Mesendoderm (in vitro differentiated cells): ENCODE measurements at regions not wholly inside any gene's neighbourhood (a gene's known extent, or its start where the extent isn't known, plus 50 kb on each side); places are given as distances from the start of the nearest gene placed in this dataset.

Experiments used
- DNase-seq: peaks from one replicate; pipeline ENCODE4 v3.0.0; 2013
- H2AK5ac ChIP-seq: 2 replicates; pipeline ENCODE4 v1.6.1; 2013; ENCODE audit warnings: low read length, inconsistent platforms
- H2BK120ac ChIP-seq: 2 replicates; pipeline ENCODE4 v1.6.1; 2013; ENCODE audit warnings: low read depth, mild to moderate bottlenecking, low read length, moderate library complexity, mixed read lengths
- H2BK15ac ChIP-seq: replicated peaks from 2 replicates; pipeline ENCODE4 v1.6.1; 2013; ENCODE audit warnings: low read depth, mild to moderate bottlenecking, moderate library complexity
- H2BK5ac ChIP-seq: 2 replicates; pipeline ENCODE4 v1.6.1; 2013; ENCODE audit warnings: low read length, inconsistent platforms
- H3K18ac ChIP-seq: 2 replicates; pipeline ENCODE4 v1.6.1; 2013; ENCODE audit warnings: mild to moderate bottlenecking, low read length, mixed read lengths
- H3K23ac ChIP-seq: one replicate; pipeline ENCODE4 v1.6.1; 2013; ENCODE audit warnings: low read length
- H3K27ac ChIP-seq: 2 replicates; pipeline ENCODE4 v1.5.1; 2013; ENCODE audit warnings: low read depth, mild to moderate bottlenecking, inconsistent platforms, low read length, moderate library complexity
- H3K27me3 ChIP-seq: 2 replicates; pipeline ENCODE4 v1.6.1; 2013; ENCODE audit warnings: low read length, control low read depth, mild to moderate bottlenecking, inconsistent platforms; ENCODE audit not compliant: insufficient read depth, poor library complexity
- H3K36me3 ChIP-seq: 2 replicates; pipeline ENCODE4 v1.6.1; 2013; ENCODE audit warnings: low read length, inconsistent platforms; ENCODE audit not compliant: control insufficient read depth, insufficient read depth
- H3K4ac ChIP-seq: one replicate; pipeline ENCODE4 v1.6.1; 2013; ENCODE audit warnings: low read depth, mild to moderate bottlenecking, low read length, moderate library complexity
- H3K4me1 ChIP-seq: 2 replicates; pipeline ENCODE4 v1.6.1; 2013; ENCODE audit warnings: low read depth, low read length, inconsistent platforms; ENCODE audit not compliant: control insufficient read depth
- H3K4me2 ChIP-seq: 2 replicates; pipeline ENCODE4 v1.6.1; 2013; ENCODE audit warnings: low read length
- H3K4me3 ChIP-seq: 2 replicates; pipeline ENCODE4 v1.5.1; 2013; ENCODE audit warnings: mild to moderate bottlenecking, low read length
- H3K56ac ChIP-seq: one replicate; pipeline ENCODE4 v1.6.1; 2013; ENCODE audit warnings: low read length
- H3K79me1 ChIP-seq: 2 replicates; pipeline ENCODE4 v1.6.1; 2013; ENCODE audit warnings: low read length, inconsistent platforms
- H3K79me2 ChIP-seq: 2 replicates; pipeline ENCODE4 v1.6.1; 2013; ENCODE audit warnings: mild to moderate bottlenecking, low read length; ENCODE audit not compliant: control insufficient read depth, insufficient read depth
- H3K9ac ChIP-seq: 2 replicates; pipeline ENCODE4 v1.6.1; 2013; ENCODE audit warnings: low read length, inconsistent platforms
- H4K5ac ChIP-seq: one replicate; pipeline ENCODE4 v1.6.1; 2013; ENCODE audit warnings: low read length
- H4K8ac ChIP-seq: one replicate; pipeline ENCODE4 v1.6.1; 2013; ENCODE audit warnings: low read depth, mild to moderate bottlenecking, control low read depth, low read length, moderate library complexity
- WGBS: extraction: QIAGEN DNeasy Blood & Tissue Kit; methylation state at CpG from one replicate; pipeline ENCODE4 v1.1.7; 2013; ENCODE audit warnings: low lambda C conversion rate, missing lambda C conversion rate; ENCODE audit not compliant: insufficient coverage; ENCODE audit errors: extremely low coverage; 5-methylcytosine and 5-hydroxymethylcytosine counted together

DNA sequence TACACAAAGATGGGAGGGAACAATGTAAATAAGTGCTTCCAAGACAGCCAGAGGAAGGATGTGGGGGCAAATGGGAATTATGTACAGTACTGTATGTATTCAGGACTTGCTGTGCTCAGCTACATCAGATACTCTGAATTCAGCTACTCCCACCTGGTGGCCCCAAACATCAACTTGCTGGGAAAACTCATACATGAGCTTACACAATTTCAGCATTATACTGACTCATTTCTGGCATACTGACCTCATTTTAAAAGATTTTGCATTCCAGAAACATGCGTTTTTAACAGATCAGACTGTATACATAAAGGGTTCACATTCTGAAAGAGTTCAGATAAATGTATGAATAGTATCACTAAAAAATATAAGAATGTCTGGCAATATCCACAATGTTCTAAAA, 59.7 kb downstream of the GPX5 start:
- Histone ChIP-seq H3K36me3 (no peaks in the 10 kb centered on the region), H3K18ac (no peak overlapping the region), H3K27me3 (no peaks in the 10 kb centered on the region), H2BK120ac (no peak overlapping the region), H3K9ac (no peak overlapping the region), H3K23ac (no peak overlapping the region), H3K4me3 (no peak overlapping the region), H2BK15ac (no peak overlapping the region), H4K5ac (no peak overlapping the region), H2BK5ac (no peak overlapping the region), H4K8ac (no peak overlapping the region), H3K79me1 (no peaks in the 10 kb centered on the region), H3K4me2 (no peak overlapping the region), H3K27ac (no peak overlapping the region), H2AK5ac (no peak overlapping the region), H3K79me2 (no peaks in the 10 kb centered on the region), H3K56ac (no peak overlapping the region), H3K4ac (no peak overlapping the region), H3K4me1 (peaks cover 3% of the 10 kb centered on the region)
- WGBS = no CpG with 5 or more reads among the region's 1 CpG
- no peak for DNase-seq

DNA sequence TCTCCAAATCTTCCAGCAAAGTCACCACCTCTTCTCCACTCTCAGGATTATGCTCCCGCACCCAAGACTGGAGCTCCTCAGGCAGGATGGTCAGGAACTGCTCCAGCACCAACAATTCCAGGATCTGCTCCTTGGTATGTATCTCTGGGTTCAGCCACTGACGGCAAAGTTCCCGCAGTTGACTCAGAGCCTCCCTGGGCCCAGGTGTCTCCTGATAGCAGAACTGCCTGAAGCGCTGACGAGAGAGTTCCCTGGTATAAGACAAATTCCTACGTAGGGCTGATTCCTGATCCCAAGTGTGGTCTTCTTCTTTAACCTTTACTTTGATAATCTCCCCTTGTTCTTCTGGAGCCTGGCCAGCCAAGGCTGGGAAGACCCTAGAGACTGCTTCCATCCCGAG, 60.6 kb downstream of the GPX5 start:
- Histone ChIP-seq H3K4me1 (peaks cover 3% of the 10 kb centered on the region), H3K18ac (no peak overlapping the region), H4K5ac (no peak overlapping the region), H3K36me3 (no peaks in the 10 kb centered on the region), H3K27me3 (no peaks in the 10 kb centered on the region), H3K4me3 (peak overlapping the region; percentile 81), H2BK120ac (no peak overlapping the region), H2AK5ac (no peak overlapping the region), H3K79me1 (no peaks in the 10 kb centered on the region), H3K79me2 (no peaks in the 10 kb centered on the region), H3K27ac (no peak overlapping the region), H2BK15ac (no peak overlapping the region), H4K8ac (no peak overlapping the region), H3K23ac (no peak overlapping the region), H2BK5ac (no peak overlapping the region), H3K9ac (peak overlapping the region; percentile 89), H3K56ac (peak overlapping the region; percentile 97), H3K4me2 (peak overlapping the region; percentile 96), H3K4ac (no peak overlapping the region)
- peak; percentile 61 for DNase-seq
- no CpG with 5 or more reads among the region's 7 CpGs for WGBS

DNA sequence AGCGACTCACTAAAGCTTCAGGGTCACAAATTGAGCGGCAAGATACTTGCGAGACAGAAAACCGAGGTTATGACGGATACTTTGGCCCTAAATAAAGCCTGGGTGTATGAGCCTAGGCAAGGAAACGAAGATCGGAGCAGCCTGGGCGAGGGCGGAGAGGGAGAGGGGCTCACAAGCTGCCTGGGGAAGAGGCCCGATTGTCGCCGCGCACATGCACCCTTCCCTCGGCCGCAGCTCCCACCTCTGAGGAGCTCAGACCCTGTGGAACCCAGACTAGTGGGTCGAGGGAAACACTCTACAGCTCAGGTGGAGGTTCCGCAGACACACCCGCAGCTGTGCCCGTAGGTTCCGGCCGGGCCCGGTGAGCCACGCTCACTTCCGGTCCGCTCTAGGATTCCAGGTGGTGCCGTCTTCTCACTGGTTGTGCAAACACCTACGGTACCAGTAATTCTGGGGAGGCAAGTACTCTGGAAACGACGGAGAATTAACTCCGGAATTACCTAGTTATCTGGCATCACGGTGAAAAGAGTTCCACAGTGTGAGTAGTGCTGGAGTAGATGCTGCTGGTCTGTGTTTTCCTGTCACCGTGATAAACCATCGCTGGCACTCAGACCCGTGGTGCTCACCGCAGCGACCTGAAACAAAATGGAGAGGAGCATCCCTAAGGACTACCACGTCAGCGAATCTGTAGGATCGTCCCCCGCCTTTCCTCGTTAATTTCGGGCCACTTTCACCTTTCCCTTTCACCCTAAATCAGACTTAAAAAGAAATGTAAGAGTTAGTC, 61.5 kb downstream of the GPX5 start:
- H3K79me2 ChIP-seq = no peaks in the 10 kb centered on the region
- H2BK5ac ChIP-seq = no peak overlapping the region
- peaks cover 3% of the 10 kb centered on the region for H3K4me1 ChIP-seq
- peak overlapping the region; percentile 96 for H3K4me2 ChIP-seq
- no peak overlapping the region for H4K5ac ChIP-seq
- no peaks in the 10 kb centered on the region for H3K79me1 ChIP-seq
- peak overlapping the region; percentile 72 for H3K4ac ChIP-seq
- H3K56ac ChIP-seq = peak overlapping the region; percentile 97
- no peak overlapping the region for H2AK5ac ChIP-seq
- no peaks in the 10 kb centered on the region for H3K36me3 ChIP-seq
- no CpG with 5 or more reads among the region's 42 CpGs for WGBS
- H3K27me3 ChIP-seq = no peaks in the 10 kb centered on the region
- peak overlapping the region; percentile 81 for H3K4me3 ChIP-seq
- no peak overlapping the region for H3K18ac ChIP-seq
- peak overlapping the region; percentile 89 for H3K9ac ChIP-seq
- no peak overlapping the region for H2BK120ac ChIP-seq
- peak overlapping the region; percentile 52 for H3K27ac ChIP-seq
- no peak overlapping the region for H3K23ac ChIP-seq
- H2BK15ac ChIP-seq = no peak overlapping the region
- H4K8ac ChIP-seq = no peak overlapping the region
- DNase-seq = peak; percentile 92

DNA sequence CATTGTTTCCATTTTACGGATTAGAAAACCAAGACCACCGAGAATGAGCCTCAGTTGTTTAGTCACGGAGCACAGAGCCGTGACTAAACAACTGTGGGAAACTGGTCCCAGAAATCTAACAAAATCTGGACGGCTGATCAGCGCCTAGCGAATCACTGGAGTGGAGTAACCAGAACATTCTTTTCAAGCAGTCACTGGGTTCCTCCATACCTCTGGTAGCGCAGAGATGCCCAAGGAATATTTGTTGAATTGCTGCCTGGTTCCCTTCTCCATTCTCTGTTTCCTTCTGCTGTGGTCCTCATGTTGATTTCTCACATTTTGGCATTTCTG, 62.0 kb downstream of the GPX5 start:
- H3K36me3 ChIP-seq = no peaks in the 10 kb centered on the region
- H3K79me1 ChIP-seq = no peaks in the 10 kb centered on the region
- no peak overlapping the region for H2BK5ac ChIP-seq
- no peak overlapping the region for H3K18ac ChIP-seq
- no peak overlapping the region for H4K5ac ChIP-seq
- no CpG with 5 or more reads among the region's 8 CpGs for WGBS
- H3K4me2 ChIP-seq = peak overlapping the region; percentile 67
- no peak overlapping the region for H3K23ac ChIP-seq
- peaks cover 3% of the 10 kb centered on the region for H3K4me1 ChIP-seq
- DNase-seq = no peak
- no peak overlapping the region for H2AK5ac ChIP-seq
- H3K9ac ChIP-seq = peak overlapping the region; percentile 63
- H3K56ac ChIP-seq = peak overlapping the region; percentile 86
- H4K8ac ChIP-seq = no peak overlapping the region
- no peak overlapping the region for H2BK120ac ChIP-seq
- H3K79me2 ChIP-seq = no peaks in the 10 kb centered on the region
- no peak overlapping the region for H3K27ac ChIP-seq
- peak overlapping the region; percentile 75 for H3K4me3 ChIP-seq
- H2BK15ac ChIP-seq = no peak overlapping the region
- no peak overlapping the region for H3K4ac ChIP-seq
- H3K27me3 ChIP-seq = no peaks in the 10 kb centered on the region

DNA sequence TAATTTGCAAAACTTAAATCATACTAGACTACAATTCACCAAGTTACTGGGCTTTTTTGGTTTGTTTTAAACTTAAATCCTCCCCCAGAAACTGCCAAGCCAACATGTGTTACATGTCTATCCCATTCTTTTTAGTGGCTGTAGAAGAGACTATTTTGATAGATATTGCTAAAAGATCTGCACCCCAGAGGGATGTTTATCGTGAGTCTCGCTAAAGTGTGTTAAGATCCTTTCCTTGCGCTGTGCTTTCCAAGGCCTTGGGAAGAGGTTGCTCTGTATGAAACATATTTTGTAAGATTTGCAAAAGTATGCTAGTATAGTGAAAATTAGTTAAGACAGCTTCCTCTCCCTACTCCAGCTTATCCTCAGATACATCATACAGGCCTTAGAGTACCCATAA, 63.0 kb downstream of the GPX5 start:
- Histone ChIP-seq H3K23ac (no peak overlapping the region), H3K36me3 (no peaks in the 10 kb centered on the region), H3K79me1 (no peaks in the 10 kb centered on the region), H3K79me2 (no peaks in the 10 kb centered on the region), H3K4me2 (no peak overlapping the region), H3K56ac (no peak overlapping the region), H4K5ac (no peak overlapping the region), H3K27ac (no peak overlapping the region), H2BK120ac (no peak overlapping the region), H3K4ac (no peak overlapping the region), H3K18ac (no peak overlapping the region), H3K27me3 (no peaks in the 10 kb centered on the region), H2BK15ac (no peak overlapping the region), H3K9ac (no peak overlapping the region), H2AK5ac (no peak overlapping the region), H3K4me3 (no peak overlapping the region), H2BK5ac (no peak overlapping the region), H4K8ac (no peak overlapping the region), H3K4me1 (peaks cover 3% of the 10 kb centered on the region)
- no CpG with 5 or more reads among the region's 3 CpGs for WGBS
- no peak for DNase-seq
